ENCODE measurements at regions not wholly inside any gene's neighbourhood (a gene's known extent, or its start where the extent isn't known, plus 50 kb on each side); places are given as distances from the start of the nearest gene placed in this dataset.

GRCh38 chr4:148795156-148795864, 353.1 kb upstream of the NR3C2 start:
- no peak overlapping the region for H3K4me3 ChIP-seq (ENCODE audit: low read depth, low read length)
- TF ChIP-seq CTCF (IDR thresholded peaks at IDR 0.05; ENCODE audit: borderline replicate concordance, insufficient read depth, low read depth, low read length) = no peak

- no peak overlapping the region for H3K4me3 ChIP-seq (ENCODE audit: low read depth, low read length)
Observed at GRCh38 chr4:148793221-148793620, 351.0 kb upstream of the NR3C2 start.

GRCh38 chr4:148790691-148791090, 348.5 kb upstream of the NR3C2 start:
- no peak for TF ChIP-seq CTCF (IDR thresholded peaks at IDR 0.05; ENCODE audit: borderline replicate concordance, insufficient read depth, low read depth, low read length)
- H3K4me3 ChIP-seq (ENCODE audit: low read depth, low read length) = no peak overlapping the region

More at GRCh38 chr4:148793221-148793620, 351.0 kb upstream of the NR3C2 start:
- TF ChIP-seq CTCF (IDR thresholded peaks at IDR 0.05; ENCODE audit: borderline replicate concordance, insufficient read depth, low read depth, low read length) = no peak

- no peak for TF ChIP-seq CTCF (IDR thresholded peaks at IDR 0.05; ENCODE audit: borderline replicate concordance, insufficient read depth, low read depth, low read length)
- H3K4me3 ChIP-seq (ENCODE audit: low read depth, low read length) = no peak overlapping the region
Observed at GRCh38 chr4:148790246-148790645, 348.0 kb upstream of the NR3C2 start.

GRCh38 chr4:148787831-148788477, 345.7 kb upstream of the NR3C2 start:
- H3K4me3 ChIP-seq (ENCODE audit: low read depth, low read length) = no peak overlapping the region
- TF ChIP-seq CTCF (IDR thresholded peaks at IDR 0.05; ENCODE audit: borderline replicate concordance, insufficient read depth, low read depth, low read length) = no peak

GRCh38 chr4:148787285-148787684, 345.1 kb upstream of the NR3C2 start:
- TF ChIP-seq CTCF (IDR thresholded peaks at IDR 0.05; ENCODE audit: borderline replicate concordance, insufficient read depth, low read depth, low read length) = no peak
- no peak overlapping the region for H3K4me3 ChIP-seq (ENCODE audit: low read depth, low read length)

GRCh38 chr4:148786699-148787098, 344.5 kb upstream of the NR3C2 start:
- no peak overlapping the region for H3K4me3 ChIP-seq (ENCODE audit: low read depth, low read length)
- no peak for TF ChIP-seq CTCF (IDR thresholded peaks at IDR 0.05; ENCODE audit: borderline replicate concordance, insufficient read depth, low read depth, low read length)
